Activated CD4-positive, alpha-beta T cell treated with anti-CD3 and anti-CD28 coated beads, Interleukin-2, amount 10 ng/mL, durations not matched to agents 24 days and 14 days (primary cell): ENCODE measurements at regions not wholly inside any gene's neighbourhood (a gene's known extent, or its start where the extent isn't known, plus 50 kb on each side); places are given as distances from the start of the nearest gene placed in this dataset.
"Not testable (repeated sequence)": the region's sequence is repeated elsewhere in the genome, so short reads cannot be mapped to it uniquely, and the experiment has no call there.

Source experiments
- DNase-seq: peaks from one replicate; pipeline ENCODE4 v3.0.0; 2022
- H3K27ac Mint-ChIP-seq: one replicate; pipeline ENCODE4 v1.8.0; 2022; ENCODE audit warnings: mild to moderate bottlenecking, mixed read lengths
- H3K27me3 Mint-ChIP-seq: one replicate; pipeline ENCODE4 v1.8.0; 2022; ENCODE audit warnings: mixed read lengths
- H3K36me3 Mint-ChIP-seq: one replicate; pipeline ENCODE4 v1.8.0; 2022; ENCODE audit warnings: low read depth, mild to moderate bottlenecking, mixed read lengths
- H3K4me1 Mint-ChIP-seq: one replicate; pipeline ENCODE4 v1.8.0; 2021; ENCODE audit warnings: mixed read lengths
- H3K4me3 Mint-ChIP-seq: one replicate; pipeline ENCODE4 v1.8.0; 2022; ENCODE audit warnings: mild to moderate bottlenecking, moderate library complexity, mixed read lengths
- H3K9me3 Mint-ChIP-seq: one replicate; pipeline ENCODE4 v1.8.0; 2021; ENCODE audit warnings: mixed read lengths
- intact Hi-C: fragments of 100-400 bp; cut with micrococcal nuclease; formaldehyde crosslinking; loops from one replicate; pipeline ENCODE4 v1.15.1; 2023

GRCh38 chr18:21975954-21976353 is 193.4 kb upstream of the GATA6 start:
- DNase-seq, H3K36me3 Mint-ChIP-seq, H3K9me3 Mint-ChIP-seq, H3K4me1 Mint-ChIP-seq, H3K4me3 Mint-ChIP-seq, H3K27ac Mint-ChIP-seq, H3K27me3 Mint-ChIP-seq, intact Hi-C loops: not testable (repeated sequence)

- no peak overlapping the region for H3K27ac Mint-ChIP-seq
- H3K36me3 Mint-ChIP-seq = no peaks in the 10 kb centered on the region
- no peaks in the 10 kb centered on the region for H3K4me1 Mint-ChIP-seq
- no peak overlapping the region for H3K4me3 Mint-ChIP-seq
- DNase-seq = no peak
- no peaks in the 10 kb centered on the region for H3K9me3 Mint-ChIP-seq
- intact Hi-C loops = no loop called here
- H3K27me3 Mint-ChIP-seq = no peaks in the 10 kb centered on the region
Observed at GRCh38 chr18:21978546-21979170, 190.7 kb upstream of the GATA6 start.

GRCh38 chr18:21979171-21979560 is 190.2 kb upstream of the GATA6 start:
- H3K36me3 Mint-ChIP-seq = no peaks in the 10 kb centered on the region
- no peak overlapping the region for H3K4me3 Mint-ChIP-seq
- H3K27me3 Mint-ChIP-seq = no peaks in the 10 kb centered on the region
- no peak for DNase-seq
- H3K4me1 Mint-ChIP-seq = no peaks in the 10 kb centered on the region
- H3K9me3 Mint-ChIP-seq = no peaks in the 10 kb centered on the region
- no peak overlapping the region for H3K27ac Mint-ChIP-seq
- intact Hi-C loops = no loop called here

GRCh38 chr18:21979759-21980158 is 189.6 kb upstream of the GATA6 start:
- no peaks in the 10 kb centered on the region for H3K9me3 Mint-ChIP-seq

GRCh38 chr18:21980744-21981143 is 188.6 kb upstream of the GATA6 start:
- intact Hi-C loops = no loop called here
- Mint-ChIP-seq H3K27me3 (no peaks in the 10 kb centered on the region), H3K9me3 (no peaks in the 10 kb centered on the region), H3K4me3 (no peak overlapping the region), H3K36me3 (no peaks in the 10 kb centered on the region), H3K4me1 (no peaks in the 10 kb centered on the region), H3K27ac (no peak overlapping the region)
- no peak for DNase-seq

More at GRCh38 chr18:21979759-21980158, 189.6 kb upstream of the GATA6 start:
- intact Hi-C loops = no loop called here
- H3K27ac Mint-ChIP-seq = no peak overlapping the region
- H3K4me1 Mint-ChIP-seq = no peaks in the 10 kb centered on the region
- no peak for DNase-seq
- H3K27me3 Mint-ChIP-seq = no peaks in the 10 kb centered on the region
- H3K4me3 Mint-ChIP-seq = no peak overlapping the region
- no peaks in the 10 kb centered on the region for H3K36me3 Mint-ChIP-seq

GRCh38 chr18:21981489-21981888 is 187.9 kb upstream of the GATA6 start:
- H3K27ac Mint-ChIP-seq, H3K27me3 Mint-ChIP-seq, H3K36me3 Mint-ChIP-seq, intact Hi-C loops, DNase-seq, H3K4me3 Mint-ChIP-seq, H3K4me1 Mint-ChIP-seq, H3K9me3 Mint-ChIP-seq: not testable (repeated sequence)

GRCh38 chr18:21991081-21991534 is 178.3 kb upstream of the GATA6 start:
- H3K27ac Mint-ChIP-seq = no peak overlapping the region
- DNase-seq = no peak
- H3K9me3 Mint-ChIP-seq = no peaks in the 10 kb centered on the region
- H3K4me3 Mint-ChIP-seq = no peak overlapping the region
- H3K27me3 Mint-ChIP-seq = peaks cover 2% of the 10 kb centered on the region
- H3K36me3 Mint-ChIP-seq = no peaks in the 10 kb centered on the region
- intact Hi-C loops = loop anchor here (10.0 kb wide), 1 partner anchor 714 kb away; no protein-coding TSS in a partner anchor
- no peaks in the 10 kb centered on the region for H3K4me1 Mint-ChIP-seq

GRCh38 chr18:21991886-21992285 is 177.5 kb upstream of the GATA6 start:
- H3K27me3 Mint-ChIP-seq = peaks cover 2% of the 10 kb centered on the region
- no peak overlapping the region for H3K27ac Mint-ChIP-seq
- H3K4me1 Mint-ChIP-seq = no peaks in the 10 kb centered on the region
- H3K9me3 Mint-ChIP-seq = no peaks in the 10 kb centered on the region
- DNase-seq = no peak
- no peak overlapping the region for H3K4me3 Mint-ChIP-seq
- no peaks in the 10 kb centered on the region for H3K36me3 Mint-ChIP-seq
- intact Hi-C loops = loop anchor here (10.0 kb wide), 1 partner anchor 713 kb away; no protein-coding TSS in a partner anchor

- DNase-seq = no peak
- Mint-ChIP-seq H3K4me1 (peaks cover 2% of the 10 kb centered on the region), H3K36me3 (no peaks in the 10 kb centered on the region), H3K9me3 (no peaks in the 10 kb centered on the region), H3K27ac (no peak overlapping the region), H3K27me3 (peaks cover 2% of the 10 kb centered on the region), H3K4me3 (no peak overlapping the region)
- intact Hi-C loops = loop anchor here (10.0 kb wide), 1 partner anchor 708 kb away; no protein-coding TSS in a partner anchor
Observed at GRCh38 chr18:21996351-21996826, 173.0 kb upstream of the GATA6 start.

- Mint-ChIP-seq H3K27ac (no peak overlapping the region), H3K9me3 (no peaks in the 10 kb centered on the region), H3K4me3 (no peak overlapping the region), H3K4me1 (peaks cover 2% of the 10 kb centered on the region), H3K36me3 (no peaks in the 10 kb centered on the region), H3K27me3 (no peaks in the 10 kb centered on the region)
- intact Hi-C loops = loop anchor here (10.0 kb wide), 1 partner anchor 707 kb away; no protein-coding TSS in a partner anchor
- peak; percentile 65 for DNase-seq
Observed at GRCh38 chr18:21997207-21998143, 171.9 kb upstream of the GATA6 start.

GRCh38 chr18:21998486-21998885 is 170.9 kb upstream of the GATA6 start:
- no peak for DNase-seq
- H3K27ac Mint-ChIP-seq = no peak overlapping the region
- no peaks in the 10 kb centered on the region for H3K9me3 Mint-ChIP-seq
- H3K36me3 Mint-ChIP-seq = no peaks in the 10 kb centered on the region
- peaks cover 2% of the 10 kb centered on the region for H3K4me1 Mint-ChIP-seq
- H3K4me3 Mint-ChIP-seq = no peak overlapping the region
- H3K27me3 Mint-ChIP-seq = no peaks in the 10 kb centered on the region
- intact Hi-C loops = loop anchor here (10.0 kb wide), 1 partner anchor 706 kb away; no protein-coding TSS in a partner anchor

GRCh38 chr18:22001912-22002487 is 167.4 kb upstream of the GATA6 start:
- no peak for DNase-seq
- intact Hi-C loops = no loop called here
- no peaks in the 10 kb centered on the region for H3K9me3 Mint-ChIP-seq
- no peak overlapping the region for H3K27ac Mint-ChIP-seq
- peaks cover 2% of the 10 kb centered on the region for H3K4me1 Mint-ChIP-seq
- no peak overlapping the region for H3K4me3 Mint-ChIP-seq
- H3K36me3 Mint-ChIP-seq = no peaks in the 10 kb centered on the region
- H3K27me3 Mint-ChIP-seq = no peaks in the 10 kb centered on the region

GRCh38 chr18:22005191-22005841 is 164.1 kb upstream of the GATA6 start:
- no peak for DNase-seq
- H3K4me1 Mint-ChIP-seq = no peaks in the 10 kb centered on the region
- H3K9me3 Mint-ChIP-seq = peaks cover 3% of the 10 kb centered on the region
- no peak overlapping the region for H3K4me3 Mint-ChIP-seq
- H3K27me3 Mint-ChIP-seq = no peaks in the 10 kb centered on the region
- intact Hi-C loops = no loop called here
- no peak overlapping the region for H3K27ac Mint-ChIP-seq
- no peaks in the 10 kb centered on the region for H3K36me3 Mint-ChIP-seq
